Stimulated activated CD4-positive, alpha-beta T cell treated with anti-CD3 and anti-CD28 coated beads, TNF-alpha, amount 100 ng/mL, for 24 hours (primary cell): ENCODE measurements at regions not wholly inside any gene's neighbourhood (a gene's known extent, or its start where the extent isn't known, plus 50 kb on each side); places are given as distances from the start of the nearest gene placed in this dataset.

Source experiments
- DNase-seq, 3 experiments: peaks; one replicate each; pipeline ENCODE4 v3.0.0-alpha.2; 2020; ENCODE audit warnings: low read depth in 3 of 3

GRCh38 chr18:67380867-67381266, 135.7 kb downstream of the DSEL start:
- DNase-seq, result no peak

- DNase-seq, result no peak
Observed at GRCh38 chr18:67379981-67380380, 136.5 kb downstream of the DSEL start.

GRCh38 chr18:67376372-67376771, 140.1 kb downstream of the DSEL start:
- DNase-seq, result no peak

- no peak for DNase-seq
Observed at GRCh38 chr18:67373636-67374035, 142.9 kb downstream of the DSEL start.

- DNase-seq, result no peak
Observed at GRCh38 chr18:67367540-67367939, 149.0 kb downstream of the DSEL start.

GRCh38 chr18:67363694-67364093, 152.8 kb downstream of the DSEL start:
- no peak for DNase-seq

- no peak for DNase-seq
Observed at GRCh38 chr18:67362906-67363305, 153.6 kb downstream of the DSEL start.

- DNase-seq, result peak; percentile 3 to 29 (median 24)
Observed at GRCh38 chr18:67359873-67360838, 156.4 kb downstream of the DSEL start.

GRCh38 chr18:67358947-67359346, 157.6 kb downstream of the DSEL start:
- DNase-seq, result no peak

- no peak for DNase-seq
Observed at GRCh38 chr18:67354692-67355091, 161.8 kb downstream of the DSEL start.

GRCh38 chr18:67354091-67354490, 162.4 kb downstream of the DSEL start:
- no peak for DNase-seq

- DNase-seq, result no peak
Observed at GRCh38 chr18:67347438-67347837, 169.1 kb downstream of the DSEL start.

GRCh38 chr18:67342159-67342558, 174.4 kb downstream of the DSEL start:
- no peak for DNase-seq

- DNase-seq, result no peak
Observed at GRCh38 chr18:67337696-67338095, 178.8 kb downstream of the DSEL start.

GRCh38 chr18:67331857-67332256, 184.7 kb downstream of the DSEL start:
- no peak for DNase-seq

- no peak for DNase-seq
Observed at GRCh38 chr18:67319109-67319508, 197.4 kb downstream of the DSEL start.

GRCh38 chr18:67318651-67319050, 197.9 kb downstream of the DSEL start:
- DNase-seq, result no peak

- DNase-seq, result no peak
Observed at GRCh38 chr18:67310826-67311225, 205.7 kb downstream of the DSEL start.

- DNase-seq, result no peak
Observed at GRCh38 chr18:67308819-67309218, 207.7 kb downstream of the DSEL start.

- DNase-seq, result no peak
Observed at GRCh38 chr18:67305466-67305865, 211.1 kb downstream of the DSEL start.

- no peak for DNase-seq
Observed at GRCh38 chr18:67302043-67302442, 214.5 kb downstream of the DSEL start.

- DNase-seq, result no peak
Observed at GRCh38 chr18:67301592-67301991, 214.9 kb downstream of the DSEL start.

- DNase-seq, result no peak
Observed at GRCh38 chr18:67300498-67300897, 216.0 kb downstream of the DSEL start.

- DNase-seq, result no peak
Observed at GRCh38 chr18:67292814-67293213, 223.7 kb downstream of the DSEL start.
